NCI-H69 (cell line): ENCODE measurements at regions not wholly inside any gene's neighbourhood (a gene's known extent, or its start where the extent isn't known, plus 50 kb on each side); places are given as distances from the start of the nearest gene placed in this dataset.

Experiments used
- DNase-seq: peaks from one replicate; lab custom pipeline; 2025; lab: John Stamatoyannopoulos, UW

- no peak for DNase-seq
These were observed 1128.0 kb downstream of the AACS start for GRCh38 chr12:126193190-126193589.

GRCh38 chr12:126196263-126196662, 1131.0 kb downstream of the AACS start:
- DNase-seq = no peak

GRCh38 chr12:126198516-126198915, 1133.3 kb downstream of the AACS start:
- no peak for DNase-seq

GRCh38 chr12:126198966-126199692, 1133.9 kb downstream of the AACS start:
- DNase-seq = no peak

GRCh38 chr12:126201981-126202537, 1136.8 kb downstream of the AACS start:
- DNase-seq = no peak

GRCh38 chr12:126204326-126204725, 1139.1 kb downstream of the AACS start:
- DNase-seq = no peak

GRCh38 chr12:126210026-126210425, 1144.8 kb downstream of the AACS start:
- no peak for DNase-seq

GRCh38 chr12:126210448-126210847, 1145.2 kb downstream of the AACS start:
- DNase-seq = no peak

- DNase-seq = no peak
These were observed 1147.6 kb downstream of the AACS start for GRCh38 chr12:126212824-126213223.

- DNase-seq = no peak
These were observed 1153.5 kb downstream of the AACS start for GRCh38 chr12:126218697-126219096.

GRCh38 chr12:126219139-126219538, 1153.9 kb downstream of the AACS start:
- no peak for DNase-seq

- no peak for DNase-seq
These were observed 1154.5 kb downstream of the AACS start for GRCh38 chr12:126219654-126220279.

GRCh38 chr12:126224032-126224431, 1158.8 kb downstream of the AACS start:
- DNase-seq = no peak

GRCh38 chr12:126228936-126229335, 1163.7 kb downstream of the AACS start:
- DNase-seq = no peak

GRCh38 chr12:126232711-126233110, 1167.5 kb downstream of the AACS start:
- DNase-seq = no peak

GRCh38 chr12:126233625-126234024, 1168.4 kb downstream of the AACS start:
- DNase-seq = no peak

- no peak for DNase-seq
These were observed 1178.7 kb downstream of the AACS start for GRCh38 chr12:126243814-126244440.

GRCh38 chr12:126247936-126248335, 1182.7 kb downstream of the AACS start:
- no peak for DNase-seq

- DNase-seq = no peak
These were observed 1183.7 kb downstream of the AACS start for GRCh38 chr12:126248871-126249403.

- no peak for DNase-seq
These were observed 1193.0 kb downstream of the AACS start for GRCh38 chr12:126258190-126258589.

GRCh38 chr12:126262829-126263228, 1197.6 kb downstream of the AACS start:
- no peak for DNase-seq

GRCh38 chr12:126268222-126268621, 1203.0 kb downstream of the AACS start:
- no peak for DNase-seq

- no peak for DNase-seq
These were observed 1205.9 kb downstream of the AACS start for GRCh38 chr12:126271159-126271558.
